ENCODE measurements at regions not wholly inside any gene's neighbourhood (a gene's known extent, or its start where the extent isn't known, plus 50 kb on each side); places are given as distances from the start of the nearest gene placed in this dataset.
"Not testable (repeated sequence)": the region's sequence is repeated elsewhere in the genome, so short reads cannot be mapped to it uniquely, and the experiment has no call there.

GRCh38 chr6:91994787-91995186 lies 1407.9 kb upstream of the MAP3K7 start:
- DNase-seq (ENCODE audit: low read depth in 2 of 3, low spot score in 1 of 3) = no peak

DNA sequence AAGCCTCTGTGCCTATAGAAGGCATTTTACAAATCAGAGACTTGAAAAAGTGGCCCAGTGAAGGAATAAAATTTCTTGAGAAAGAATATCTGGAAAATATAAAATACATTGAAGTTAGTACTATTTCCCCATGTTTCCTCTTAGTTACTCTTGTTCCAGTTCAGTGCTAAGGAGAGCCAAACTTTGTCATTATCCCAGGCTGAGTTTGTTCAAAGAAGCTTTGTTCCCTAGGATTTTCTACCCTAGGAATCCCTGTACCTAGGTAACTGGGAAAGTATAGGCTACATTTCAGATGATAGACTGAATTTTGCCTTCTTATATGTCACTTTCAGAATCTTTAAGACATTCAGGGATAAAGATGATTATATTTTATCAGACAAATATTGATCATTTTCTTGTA lies 1395.7 kb upstream of the MAP3K7 start:
- no peak for DNase-seq (ENCODE audit: low read depth in 2 of 3, low spot score in 1 of 3)

GRCh38 chr6:91976797-91977196 lies 1389.9 kb upstream of the MAP3K7 start:
- DNase-seq (ENCODE audit: low read depth in 2 of 3, low spot score in 1 of 3) = no peak

DNA sequence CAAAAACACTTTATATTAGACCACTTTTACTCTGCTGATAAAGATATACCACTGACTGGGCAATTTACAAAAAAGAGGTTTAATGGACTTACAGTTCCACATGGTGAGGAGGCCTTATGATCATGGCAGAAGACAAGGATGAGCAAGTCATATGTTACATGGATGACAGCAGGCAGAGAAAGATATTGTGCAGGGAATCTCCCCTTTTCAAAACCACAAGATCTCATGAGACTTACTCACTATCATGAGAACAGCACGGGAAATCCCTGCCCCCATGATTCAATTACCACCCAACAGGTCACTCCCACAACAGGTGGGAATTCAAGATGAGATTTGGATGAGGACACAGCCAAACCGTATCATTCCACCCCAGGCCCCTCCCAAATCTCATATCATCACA lies 1383.8 kb upstream of the MAP3K7 start:
- DNase-seq (ENCODE audit: low read depth in 2 of 3, low spot score in 1 of 3) = no peak

DNA sequence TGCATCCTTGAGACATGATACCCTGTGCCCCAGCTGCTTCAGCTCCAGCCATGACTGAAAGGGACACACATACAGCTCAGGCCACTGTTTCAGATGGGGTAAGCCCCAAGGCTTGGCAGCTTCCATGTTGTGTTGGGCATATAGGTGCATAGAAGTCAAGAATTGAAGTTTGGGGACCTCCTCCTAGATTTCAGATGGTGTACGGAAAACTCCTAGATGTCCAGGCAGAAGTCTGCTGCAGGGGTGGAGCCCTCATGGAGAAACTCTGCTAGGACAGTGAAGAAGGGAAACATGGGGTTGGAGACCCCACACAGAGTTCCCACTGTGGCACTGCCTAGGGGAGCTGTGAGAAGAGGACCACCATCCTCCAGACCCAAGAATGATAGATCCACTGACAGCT lies 1379.0 kb upstream of the MAP3K7 start:
- DNase-seq (ENCODE audit: low read depth in 2 of 3, low spot score in 1 of 3) = no peak

GRCh38 chr6:91961671-91962070 lies 1374.8 kb upstream of the MAP3K7 start:
- no peak for DNase-seq (ENCODE audit: low read depth in 2 of 3, low spot score in 1 of 3)

- no peak for DNase-seq (ENCODE audit: low read depth in 2 of 3, low spot score in 1 of 3)
Observed at GRCh38 chr6:91961236-91961635, 1374.4 kb upstream of the MAP3K7 start.

- DNase-seq (ENCODE audit: low read depth in 2 of 3, low spot score in 1 of 3) = no peak
Observed at GRCh38 chr6:91941838-91942237, 1355.0 kb upstream of the MAP3K7 start.

DNA sequence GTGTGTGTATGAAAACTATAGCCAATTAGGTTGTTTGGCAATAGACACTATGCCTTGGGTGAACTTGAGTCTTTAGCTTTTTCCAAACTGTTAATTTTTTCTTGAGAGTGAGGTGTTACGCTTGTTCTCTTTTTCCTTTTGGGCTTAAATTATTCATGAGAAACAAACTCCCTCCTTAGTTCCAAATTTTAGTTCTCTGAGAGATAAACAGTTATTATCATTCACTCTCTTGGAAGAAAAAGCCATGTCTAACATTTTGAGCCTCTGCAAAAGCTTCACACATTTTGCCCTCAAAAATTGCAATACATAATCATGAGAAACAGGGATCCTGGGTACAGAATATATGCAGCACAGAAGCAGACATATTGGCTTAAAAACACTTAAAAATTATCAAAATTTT lies 1353.9 kb upstream of the MAP3K7 start:
- no peak for DNase-seq (ENCODE audit: low read depth in 2 of 3, low spot score in 1 of 3)

- DNase-seq (ENCODE audit: low read depth in 2 of 3, low spot score in 1 of 3) = no peak
Observed at GRCh38 chr6:91926827-91927226, 1340.0 kb upstream of the MAP3K7 start.

- no peak for DNase-seq (ENCODE audit: low read depth in 2 of 3, low spot score in 1 of 3)
Observed at GRCh38 chr6:91926361-91926760, 1339.5 kb upstream of the MAP3K7 start.

DNA sequence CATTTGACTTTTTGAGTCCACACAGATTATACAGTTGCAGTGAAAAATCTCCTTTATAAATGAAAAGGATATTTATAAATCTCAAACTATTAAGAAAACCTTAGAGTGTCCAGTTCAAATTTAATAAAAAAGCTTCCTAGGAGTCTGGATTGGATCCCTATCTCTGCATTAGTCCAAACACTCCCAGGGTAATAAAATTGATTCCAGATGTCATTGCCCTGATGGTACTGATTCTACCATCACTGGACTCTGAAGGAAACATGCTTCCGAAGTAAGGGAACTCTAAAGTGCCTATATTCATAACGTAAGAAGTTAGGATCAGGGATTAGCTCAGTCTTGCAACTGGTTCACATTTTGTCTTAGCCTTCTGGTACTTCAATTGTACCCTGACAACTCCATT lies 1325.1 kb upstream of the MAP3K7 start:
- DNase-seq (ENCODE audit: low read depth in 2 of 3, low spot score in 1 of 3) = no peak

DNA sequence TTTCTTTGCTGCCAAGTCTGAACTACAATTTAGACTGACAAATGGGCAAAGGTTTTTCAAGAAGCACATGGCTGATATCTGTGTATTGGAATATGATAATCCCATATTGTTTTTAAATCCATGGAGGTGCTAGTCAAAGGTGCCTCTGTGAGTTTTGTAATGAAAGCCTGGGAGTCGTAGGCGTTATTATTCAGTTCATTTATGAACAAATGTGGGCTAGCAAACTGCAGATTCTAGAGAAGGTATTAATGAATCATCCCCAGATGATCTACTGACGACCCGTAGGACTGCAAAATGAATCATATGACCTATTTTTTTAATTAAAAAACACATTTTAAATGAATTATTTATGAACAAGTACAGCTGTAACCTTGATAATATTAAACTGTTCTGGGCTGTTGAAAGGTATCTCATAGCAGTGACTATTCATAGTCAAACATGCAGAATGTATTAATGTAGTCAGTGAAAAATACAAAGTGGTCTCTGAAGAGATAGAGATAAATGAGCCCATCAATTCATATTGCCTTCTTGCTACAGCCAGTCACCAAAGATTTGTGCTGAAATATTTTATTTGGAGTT lies 1317.8 kb upstream of the MAP3K7 start:
- DNase-seq (ENCODE audit: low read depth in 2 of 3, low spot score in 1 of 3) = no peak

GRCh38 chr6:91895599-91896285 lies 1308.9 kb upstream of the MAP3K7 start:
- DNase-seq (ENCODE audit: low read depth in 2 of 3, low spot score in 1 of 3) = no peak

GRCh38 chr6:91886183-91886795 lies 1299.4 kb upstream of the MAP3K7 start:
- no peak for DNase-seq (ENCODE audit: low read depth in 2 of 3, low spot score in 1 of 3)

GRCh38 chr6:91881791-91882190 lies 1294.9 kb upstream of the MAP3K7 start:
- DNase-seq (ENCODE audit: low read depth in 2 of 3, low spot score in 1 of 3) = not testable (repeated sequence)

GRCh38 chr6:91879386-91879995 lies 1292.6 kb upstream of the MAP3K7 start:
- DNase-seq (ENCODE audit: low read depth in 2 of 3, low spot score in 1 of 3) = no peak

DNA sequence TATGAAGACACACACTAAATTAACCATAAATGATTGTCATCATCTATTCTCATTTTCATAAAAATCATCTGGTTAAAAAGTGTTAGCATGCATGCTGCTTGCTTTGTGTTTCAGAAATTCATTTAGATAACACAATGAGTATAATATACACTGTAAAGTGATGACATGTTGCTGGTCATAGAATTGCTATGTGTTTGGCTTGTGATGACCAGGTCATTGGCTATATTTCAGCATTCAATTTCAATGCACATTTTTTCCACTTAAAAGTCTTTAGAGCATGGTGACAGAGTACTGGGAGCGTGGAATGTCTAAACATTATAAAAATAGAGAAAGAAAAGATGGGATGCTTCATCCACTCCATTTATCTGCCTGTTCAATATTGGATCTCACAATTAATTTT lies 1291.1 kb upstream of the MAP3K7 start:
- DNase-seq (ENCODE audit: low read depth in 2 of 3, low spot score in 1 of 3) = no peak

GRCh38 chr6:91874971-91875370 lies 1288.1 kb upstream of the MAP3K7 start:
- DNase-seq (ENCODE audit: low read depth in 2 of 3, low spot score in 1 of 3) = no peak

DNA sequence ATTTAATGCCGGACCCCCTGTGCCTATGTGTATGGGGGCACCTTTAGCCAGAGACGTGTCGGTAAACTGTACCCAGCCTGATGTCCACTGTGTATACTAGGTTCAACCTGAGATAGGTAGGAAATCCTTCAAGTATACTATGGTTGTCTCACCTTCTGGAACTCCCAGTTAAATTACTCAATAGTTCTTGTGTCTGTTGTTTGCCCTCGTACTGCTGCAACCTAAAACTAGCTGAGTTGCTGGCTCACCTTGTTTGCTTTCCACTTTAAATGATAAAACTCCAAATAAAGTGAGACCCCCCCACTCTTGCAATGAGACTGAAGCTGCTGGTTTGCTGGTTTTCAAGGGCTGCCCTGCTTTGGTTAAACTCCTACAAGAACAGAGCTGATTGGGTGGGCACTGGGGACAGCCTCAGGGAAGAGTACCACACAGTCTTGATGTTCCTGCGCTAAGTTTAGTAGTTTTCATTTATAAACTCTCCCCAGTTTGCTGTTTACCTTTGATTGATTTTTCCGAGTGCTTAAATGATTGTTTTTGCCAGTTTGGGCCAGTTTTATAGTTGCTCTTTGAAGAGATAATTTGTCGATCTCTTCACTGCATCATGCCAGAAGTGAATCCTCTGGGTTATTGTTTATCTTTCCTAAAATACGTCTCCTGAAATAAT lies 1281.8 kb upstream of the MAP3K7 start:
- DNase-seq (ENCODE audit: low read depth in 2 of 3, low spot score in 1 of 3) = no peak

DNA sequence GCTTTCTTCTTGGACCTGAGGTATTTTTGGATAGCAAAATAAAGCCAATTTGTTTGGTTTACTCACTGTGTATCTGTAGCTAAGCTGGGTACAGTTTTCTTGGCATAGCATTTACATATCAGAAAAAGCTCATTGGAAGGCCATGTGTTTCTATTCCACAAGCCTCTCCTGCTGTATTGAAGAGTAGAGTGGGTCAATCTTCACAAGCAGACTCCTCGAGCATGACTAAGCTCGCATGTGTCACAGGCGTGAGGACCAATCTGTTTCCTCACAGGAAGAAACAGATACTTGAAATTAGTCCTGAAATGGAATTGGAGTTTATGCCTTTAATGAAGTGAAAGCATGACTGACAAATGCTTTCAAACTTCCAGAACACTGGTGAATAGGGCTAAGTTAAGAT lies 1279.0 kb upstream of the MAP3K7 start:
- no peak for DNase-seq (ENCODE audit: low read depth in 2 of 3, low spot score in 1 of 3)

GRCh38 chr6:91864911-91865310 lies 1278.0 kb upstream of the MAP3K7 start:
- DNase-seq (ENCODE audit: low read depth in 2 of 3, low spot score in 1 of 3) = no peak

All from stimulated activated CD4-positive, alpha-beta T cell treated with anti-CD3 and anti-CD28 coated beads, Interleukin-12 subunit alpha, Interleukin-12 subunit beta, amount 100 ng/mL, for 48 hours (primary cell).